ENCODE measurements at regions not wholly inside any gene's neighbourhood (a gene's known extent, or its start where the extent isn't known, plus 50 kb on each side); places are given as distances from the start of the nearest gene placed in this dataset.

GRCh38 chr1:34518146-34518699 lies 236.6 kb upstream of the GJB5 start:
- TF ChIP-seq TAF1 (IDR thresholded peaks at IDR 0.05; ENCODE audit: borderline replicate concordance, insufficient read depth, low read length) (no peak), REST (IDR thresholded peaks at IDR 0.05; ENCODE audit: insufficient read depth in 1 of 2, low read depth in 2 of 2, low read length in 2 of 2) (no peak)

Data from PFSK-1 (cell line).